Retinal pigment epithelial cell (primary cell): ENCODE measurements at regions not wholly inside any gene's neighbourhood (a gene's known extent, or its start where the extent isn't known, plus 50 kb on each side); places are given as distances from the start of the nearest gene placed in this dataset.

Experiments
- DNase-seq: peaks from one replicate; pipeline ENCODE4 v3.0.0-alpha.2; 2010; ENCODE audit warnings: low read depth
- H3K4me3 ChIP-seq: 2 replicates; pipeline ENCODE4 v1.5.1; 2011; ENCODE audit warnings: mild to moderate bottlenecking, low read length, control low read depth, moderate library complexity
- CTCF ChIP-seq: conservative IDR thresholded peaks from 2 replicates; pipeline ENCODE4 v1.5.1; 2011; ENCODE audit warnings: low read depth, low read length, control low read depth, inconsistent platforms

- DNase-seq = no peak
- no peak overlapping the region for H3K4me3 ChIP-seq
- TF ChIP-seq CTCF = no peak
Measured at GRCh38 chr3:152196782-152197181, 71.9 kb upstream of the MBNL1 start.

- TF ChIP-seq CTCF = no peak
- DNase-seq = no peak
- no peak overlapping the region for H3K4me3 ChIP-seq
Measured at GRCh38 chr3:152197451-152197850, 71.3 kb upstream of the MBNL1 start.

GRCh38 chr3:152197937-152198336, 70.8 kb upstream of the MBNL1 start:
- TF ChIP-seq CTCF = no peak
- DNase-seq = no peak
- no peak overlapping the region for H3K4me3 ChIP-seq

- no peak overlapping the region for H3K4me3 ChIP-seq
- DNase-seq = no peak
- TF ChIP-seq CTCF = no peak
Measured at GRCh38 chr3:152198665-152199064, 70.1 kb upstream of the MBNL1 start.

GRCh38 chr3:152199102-152199840, 69.5 kb upstream of the MBNL1 start:
- no peak for DNase-seq
- no peak for TF ChIP-seq CTCF
- no peak overlapping the region for H3K4me3 ChIP-seq

GRCh38 chr3:152200476-152201420, 68.0 kb upstream of the MBNL1 start:
- H3K4me3 ChIP-seq = no peak overlapping the region
- no peak for TF ChIP-seq CTCF
- no peak for DNase-seq
